ENCODE measurements at regions not wholly inside any gene's neighbourhood (a gene's known extent, or its start where the extent isn't known, plus 50 kb on each side); places are given as distances from the start of the nearest gene placed in this dataset.

DNA sequence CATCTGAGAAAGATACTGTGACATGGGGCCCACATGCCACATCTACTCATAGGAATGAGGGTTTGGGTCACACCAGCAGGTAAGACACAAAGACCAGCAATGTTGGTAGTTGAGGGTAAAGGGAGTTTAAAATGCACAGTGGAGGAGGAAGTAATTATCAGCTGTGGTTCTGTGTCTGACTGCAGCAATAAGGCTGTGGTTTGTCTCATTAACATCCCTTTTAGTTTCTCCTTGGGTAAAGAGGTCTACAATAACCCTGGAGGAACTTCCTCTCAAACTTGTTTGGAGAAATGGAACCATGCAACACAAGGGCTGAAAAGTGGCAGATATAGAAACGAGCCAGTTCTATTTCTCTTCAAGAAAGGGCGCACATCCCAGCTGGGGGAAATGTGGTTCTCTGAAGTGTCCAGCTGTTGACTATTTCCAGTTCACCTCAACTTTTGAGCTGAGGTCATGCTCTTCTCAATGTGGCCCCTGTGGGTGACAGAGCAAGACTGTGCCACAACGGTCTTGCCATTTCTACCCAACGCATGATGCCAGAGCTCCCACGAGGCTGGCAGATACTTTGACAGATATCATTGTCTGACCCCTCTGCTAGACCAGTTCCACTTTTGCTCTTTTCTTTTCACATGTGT is 234.3 kb downstream of the SQOR start:
- Histone ChIP-seq H3K4me2 (ENCODE audit: low read depth, low read length) (no peak overlapping the region), H3K27me3 (ENCODE audit: control insufficient read depth in 1 of 2, insufficient read depth in 2 of 2, low read length in 2 of 2) (no peaks in the 10 kb centered on the region), H3K4me1 (ENCODE audit: insufficient read depth, low read length) (no peaks in the 10 kb centered on the region), H2AFZ (ENCODE audit: low read length) (no peak overlapping the region), H3K27ac (ENCODE audit: extremely low read length, insufficient read depth, low read length) (no peak overlapping the region), H3K79me2 (ENCODE audit: insufficient read depth, low read length) (no peaks in the 10 kb centered on the region), H3K4me3 (replicated peaks in 1 of 3; ENCODE audit: insufficient read depth in 1 of 3, low read depth in 2 of 3, low read length in 3 of 3) (no peak overlapping the region), H3K9ac (ENCODE audit: insufficient read depth, low read depth, low read length) (no peak overlapping the region), H3K36me3 (replicated peaks in 1 of 2; ENCODE audit: control insufficient read depth in 1 of 2, insufficient read depth in 2 of 2, low read length in 2 of 2) (no peaks in the 10 kb centered on the region), H4K20me1 (ENCODE audit: insufficient read depth, low read length) (no peaks in the 10 kb centered on the region), H3K9me3 (ENCODE audit: low read length) (peaks cover 6% of the 10 kb centered on the region; the same call in 1 of the 2 replicates)
- ChIA-PET POLR2A (no interaction called here), CTCF (ENCODE audit: low intra/inter-chr PET ratio, low total read pairs) (no interaction called here)
- FAIRE-seq (no peak), DNase-seq (ENCODE audit: low spot score) (no peak), ATAC-seq (no peak)
- in situ Hi-C loops (cut with HindIII; ENCODE audit: extremely low pct_ligation_motif_present, low pct_unique_long_range_greater_than_20kb): no loop called here
- intact Hi-C loops (cut with micrococcal nuclease; ENCODE audit: unreplicated experiment): no loop called here
- WGBS (ENCODE audit: low lambda C conversion rate): 45% methylated on average over 4 of the region's 5 CpGs
- no peak for TF ChIP-seq ZNF430 (CRISPR knock-in tag; IDR thresholded peaks at IDR 0.05)
- no peak for TF ChIP-seq SIN3B (IDR thresholded peaks at IDR 0.05; ENCODE audit: low read length)
- TF ChIP-seq ZNF841 (CRISPR knock-in tag; IDR thresholded peaks at IDR 0.05; ENCODE audit: borderline replicate concordance): no peak
- no peak for TF ChIP-seq ZSCAN20 (CRISPR knock-in tag; IDR thresholded peaks at IDR 0.05; ENCODE audit: borderline replicate concordance)
- no peak for TF ChIP-seq ZNF24 (IDR thresholded peaks at IDR 0.05)
- TF ChIP-seq EHMT2 (IDR thresholded peaks at IDR 0.05; ENCODE audit: borderline replicate concordance, low read depth, low read length): no peak
- BruUV-seq (replicated peaks): no TSS peak

DNA sequence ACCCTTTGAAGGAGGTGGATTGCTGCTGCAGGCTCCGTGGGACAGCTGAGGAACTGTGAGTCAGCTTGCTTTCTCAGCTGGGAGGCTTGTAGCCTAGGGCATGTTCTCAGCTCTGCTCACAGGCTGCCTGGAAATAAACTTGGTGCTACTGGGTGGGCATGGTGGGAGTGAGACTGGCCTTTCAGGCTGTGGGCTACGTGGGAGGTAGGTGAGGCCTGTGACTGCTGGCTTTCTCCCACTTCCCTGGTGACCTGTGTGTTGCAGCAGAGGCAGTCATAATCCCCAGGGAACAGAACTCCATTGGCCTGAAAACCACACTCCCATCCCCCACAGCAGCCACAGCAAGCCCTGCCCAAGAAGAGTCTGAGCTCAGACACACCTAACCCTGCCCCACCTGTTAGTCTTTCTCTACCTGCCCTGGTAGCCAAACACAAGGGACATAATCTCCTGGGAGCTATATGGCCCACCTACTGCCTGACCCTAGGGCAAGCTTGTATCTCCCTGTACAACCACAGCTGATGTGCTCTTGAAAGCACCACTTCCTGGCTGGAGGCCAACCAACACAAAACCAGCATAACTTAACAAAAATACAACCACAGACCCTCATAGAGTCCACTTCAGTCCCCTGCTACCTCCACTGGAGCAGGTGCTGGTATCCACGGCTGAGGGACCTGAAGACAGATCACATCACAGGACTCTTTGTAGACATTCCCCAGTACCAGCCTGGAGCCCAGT is 236.5 kb downstream of the SQOR start:
- peaks cover 6% of the 10 kb centered on the region; the same call in 1 of the 2 replicates for H3K9me3 ChIP-seq (ENCODE audit: low read length)
- no peak overlapping the region for H3K4me3 ChIP-seq (replicated peaks in 1 of 3; ENCODE audit: insufficient read depth in 1 of 3, low read depth in 2 of 3, low read length in 3 of 3)
- DNase-seq (ENCODE audit: low spot score): no peak
- BruUV-seq (replicated peaks): no TSS peak
- CTCF ChIA-PET (ENCODE audit: low intra/inter-chr PET ratio, low total read pairs): no interaction called here
- no peaks in the 10 kb centered on the region for H4K20me1 ChIP-seq (ENCODE audit: insufficient read depth, low read length)
- H3K79me2 ChIP-seq (ENCODE audit: insufficient read depth, low read length): no peaks in the 10 kb centered on the region
- no peak overlapping the region for H2AFZ ChIP-seq (ENCODE audit: low read length)
- H3K36me3 ChIP-seq (replicated peaks in 1 of 2; ENCODE audit: control insufficient read depth in 1 of 2, insufficient read depth in 2 of 2, low read length in 2 of 2): no peaks in the 10 kb centered on the region
- H3K9ac ChIP-seq (ENCODE audit: insufficient read depth, low read depth, low read length): no peak overlapping the region
- in situ Hi-C loops (cut with HindIII; ENCODE audit: extremely low pct_ligation_motif_present, low pct_unique_long_range_greater_than_20kb): no loop called here
- ATAC-seq: no peak
- intact Hi-C loops (cut with micrococcal nuclease; ENCODE audit: unreplicated experiment): no loop called here
- H3K27me3 ChIP-seq (ENCODE audit: control insufficient read depth in 1 of 2, insufficient read depth in 2 of 2, low read length in 2 of 2): no peaks in the 10 kb centered on the region
- H3K27ac ChIP-seq (ENCODE audit: extremely low read length, insufficient read depth, low read length): no peak overlapping the region
- H3K4me1 ChIP-seq (ENCODE audit: insufficient read depth, low read length): no peaks in the 10 kb centered on the region
- 29% methylated on average over 1 of the region's 3 CpGs for WGBS (ENCODE audit: low lambda C conversion rate)
- H3K4me2 ChIP-seq (ENCODE audit: low read depth, low read length): no peak overlapping the region
- no peak for FAIRE-seq
- POLR2A ChIA-PET: no interaction called here
- TF ChIP-seq ZNF331 (CRISPR knock-in tag; IDR thresholded peaks at IDR 0.05) (no peak), KDM6A (CRISPR knock-in tag; IDR thresholded peaks at IDR 0.05; ENCODE audit: low read depth) (no peak), SMC3 (IDR thresholded peaks at IDR 0.05; ENCODE audit: low read length) (no peak), ZNF605 (CRISPR knock-in tag; IDR thresholded peaks at IDR 0.05) (no peak), GZF1 (CRISPR knock-in tag; IDR thresholded peaks at IDR 0.05) (no peak), ZNF567 (CRISPR knock-in tag; IDR thresholded peaks at IDR 0.05; ENCODE audit: borderline replicate concordance) (no peak), ZNF563 (CRISPR knock-in tag; IDR thresholded peaks at IDR 0.05) (no peak), ZNF788 (CRISPR knock-in tag; IDR thresholded peaks at IDR 0.05; ENCODE audit: borderline replicate concordance) (no peak), ZNF660 (CRISPR knock-in tag; IDR thresholded peaks at IDR 0.05; ENCODE audit: borderline replicate concordance, low read depth) (no peak), REPIN1 (CRISPR knock-in tag; IDR thresholded peaks at IDR 0.05; ENCODE audit: borderline replicate concordance, low read depth) (no peak), POGZ (CRISPR knock-in tag; IDR thresholded peaks at IDR 0.05) (no peak)
- TF ChIP-seq, protein P1, sequence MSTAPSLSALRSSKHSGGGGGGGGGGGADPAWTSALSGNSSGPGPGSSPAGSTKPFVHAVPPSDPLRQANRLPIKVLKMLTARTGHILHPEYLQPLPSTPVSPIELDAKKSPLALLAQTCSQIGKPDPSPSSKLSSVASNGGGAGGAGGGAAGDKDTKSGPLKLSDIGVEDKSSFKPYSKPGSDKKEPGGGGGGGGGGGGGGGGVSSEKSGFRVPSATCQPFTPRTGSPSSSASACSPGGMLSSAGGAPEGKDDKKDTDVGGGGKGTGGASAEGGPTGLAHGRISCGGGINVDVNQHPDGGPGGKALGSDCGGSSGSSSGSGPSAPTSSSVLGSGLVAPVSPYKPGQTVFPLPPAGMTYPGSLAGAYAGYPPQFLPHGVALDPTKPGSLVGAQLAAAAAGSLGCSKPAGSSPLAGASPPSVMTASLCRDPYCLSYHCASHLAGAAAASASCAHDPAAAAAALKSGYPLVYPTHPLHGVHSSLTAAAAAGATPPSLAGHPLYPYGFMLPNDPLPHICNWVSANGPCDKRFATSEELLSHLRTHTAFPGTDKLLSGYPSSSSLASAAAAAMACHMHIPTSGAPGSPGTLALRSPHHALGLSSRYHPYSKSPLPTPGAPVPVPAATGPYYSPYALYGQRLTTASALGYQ (CRISPR knock-in tag; IDR thresholded peaks at IDR 0.05): no peak
